Heart left ventricle (tissue), 16 donors: ENCODE measurements at regions not wholly inside any gene's neighbourhood (a gene's known extent, or its start where the extent isn't known, plus 50 kb on each side); places are given as distances from the start of the nearest gene placed in this dataset.

Source experiments
- ATAC-seq, 4 donors: fragments of 200-7000 bp; cut with Tn5 transposase; one replicate each; pipeline ENCODE4 v1.9.1; 2020 to 2022; ENCODE audit warnings: moderate library complexity in 4 of 4, mild to moderate bottlenecking in 3 of 4, moderate number of reproducible peaks in 1 of 4
- DNase-seq, 5 donors: peaks; one replicate each; pipeline ENCODE4 v3.0.0-alpha.2; 2020
- H3K27ac ChIP-seq, 12 donors: fragments of 200-600 bp; sonication (generic) in 4 of 12; one replicate each; pipeline versions ENCODE4 v1.5.0 to v1.8.0; 2016 to 2022; ENCODE audit warnings: mild to moderate bottlenecking in 2 of 12
- H3K27me3 ChIP-seq, 9 donors: fragments of 200-600 bp; sonication (generic) in 2 of 9; one replicate each; pipeline versions ENCODE4 v1.5.1 to v1.8.0; 2016 to 2022; ENCODE audit warnings: mild to moderate bottlenecking in 3 of 9
- H3K36me3 ChIP-seq, 9 donors: fragments of 200-600 bp; sonication (generic) in 2 of 9; one replicate each; pipeline versions ENCODE4 v1.5.0 to v1.8.0; 2018 to 2022; ENCODE audit warnings: mild to moderate bottlenecking in 2 of 9
- H3K4me1 ChIP-seq, 12 donors: fragments of 200-600 bp; sonication (generic) in 4 of 12; one replicate each; pipeline versions ENCODE4 v1.5.0 to v1.8.0; 2016 to 2022; ENCODE audit warnings: mild to moderate bottlenecking in 3 of 12
- H3K4me3 ChIP-seq, 12 donors: fragments of 200-600 bp; sonication (generic) in 4 of 12; one replicate each; pipeline versions ENCODE4 v1.5.0 to v1.8.0; 2017 to 2022; ENCODE audit warnings: mild to moderate bottlenecking in 9 of 12, moderate library complexity in 4 of 12
- H3K9me3 ChIP-seq, 12 donors: fragments of 200-600 bp; sonication (generic) in 4 of 12; one replicate each; pipeline versions ENCODE4 v1.5.0 to v1.8.0; 2016 to 2022; ENCODE audit warnings: mild to moderate bottlenecking in 1 of 12
- CTCF ChIP-seq, 12 donors: fragments of 200-600 bp; sonication (generic) in 4 of 12; IDR thresholded peaks; one replicate each; pipeline versions ENCODE4 v1.5.0 to v1.8.0; 2018 to 2022; ENCODE audit warnings: antibody characterized with exemption in 12 of 12, mild to moderate bottlenecking in 5 of 12
- POLR2A ChIP-seq, 2 donors: fragments of 450-650 bp; IDR thresholded peaks; one replicate each; pipeline ENCODE4 v1.6.1; 2017; ENCODE audit warnings: antibody characterized with exemption in 2 of 2, mild to moderate bottlenecking in 2 of 2, moderate library complexity in 2 of 2
- WGBS, 4 donors: extraction: QIAGEN DNeasy Blood & Tissue Kit in 2 of 4; methylation state at CpG; one replicate each; pipeline versions ENCODE4 v1.1.5 to v1.1.7; 2013 to 2018; 5-methylcytosine and 5-hydroxymethylcytosine counted together
- intact Hi-C, 10 donors: fragments of 100-400 bp; cut with DNase I; formaldehyde crosslinking; loops; one replicate each; pipeline versions ENCODE4 v1.11.1 to v1.14.2; 2022
- donor health status: ischemic (EF 13 %, LVEDD 7.1; RV severe dilation, severe dysfunction).
- donor health status: healthy with polysubstance abuse.
- donor health status: DM: no; HTN: yes; CAD: no.
- donor health status: DM: no; HTN: no; CAD: no.
- donor health status: ischemic (EF 25% LVEDD 6.9; RV normal size, moderate dysfunction).
- donor health status: ischemic (EF 25% LVEDD 5.7; RV mildly dilated, moderate dysfunction).
- donor health status: healthy.
- donor health status: DM: yes; HTN: yes; CAD: no.
- donor health status: ischemic (EF 35%, LVEDD 5.7; RV mildly dilated, moderate dysfunction).
- donor health status: nonischemic (EF 11% LVEDD 7.7; RV severe dilation, severe dysfunction).
- donor health status: DM: yes; HTN: yes; CAD: no.
- donor health status: PGD.
- donor health status: ischemic (EF 29% LVEDD 5.4; RV normal size, mild dysfunction).
- donor health status: nonischemic (EF 23%, LVEDD 6.1; RV moderate dilation, normal function).

- Histone ChIP-seq H3K27ac (no peak overlapping the region), H3K9me3 (no peaks in the 10 kb centered on the region), H3K36me3 (no peaks in the 10 kb centered on the region), H3K4me1 (peaks cover 0 to 6% (median 0%) of the 10 kb centered on the region in 12 donors), H3K27me3 (no peaks in the 10 kb centered on the region), H3K4me3 (no peak overlapping the region)
- no peak for DNase-seq
- peak in 1 of 4 donors; percentile 42 for ATAC-seq
- intact Hi-C loops, result loop anchor here in 1 of 10 donors (10.0 kb wide), 1 partner anchor 56 kb away; no protein-coding TSS in a partner anchor
- 69 to 75% (median 73%) methylated on average over 6 of the region's 6 CpGs for WGBS, 4 donors
- TF ChIP-seq POLR2A (IDR thresholded peaks at IDR 0.05) (no peak), CTCF (IDR thresholded peaks at IDR 0.05) (no peak)
These were observed 105.1 kb upstream of the SCOC start for GRCh38 chr4:140268186-140268841.

GRCh38 chr4:140267576-140267975 is 105.9 kb upstream of the SCOC start:
- WGBS, 4 donors, result 49 to 63% (median 62%) methylated on average over 14 of the region's 14 CpGs
- ATAC-seq (peak in 3 of 4 donors; percentile 28 to 72 (median 42)), DNase-seq (peak in 1 of 5 donors; percentile 35)
- Histone ChIP-seq H3K4me1 (peaks cover 0 to 6% (median 0%) of the 10 kb centered on the region in 12 donors), H3K9me3 (no peaks in the 10 kb centered on the region), H3K36me3 (no peaks in the 10 kb centered on the region), H3K27me3 (no peaks in the 10 kb centered on the region), H3K4me3 (peak overlapping the region in 2 of 12 donors; percentile 4 to 5), H3K27ac (no peak overlapping the region)
- TF ChIP-seq POLR2A (IDR thresholded peaks at IDR 0.05), result no peak
- no peak for TF ChIP-seq CTCF (IDR thresholded peaks at IDR 0.05)
- intact Hi-C loops, result loop anchor here in 1 of 10 donors (10.0 kb wide), 1 partner anchor 57 kb away; no protein-coding TSS in a partner anchor

GRCh38 chr4:140266958-140267568 is 106.4 kb upstream of the SCOC start:
- Histone ChIP-seq H3K4me3 (no peak overlapping the region), H3K9me3 (no peaks in the 10 kb centered on the region), H3K36me3 (no peaks in the 10 kb centered on the region), H3K27ac (no peak overlapping the region), H3K27me3 (no peaks in the 10 kb centered on the region), H3K4me1 (peaks cover 0 to 6% (median 0%) of the 10 kb centered on the region in 12 donors)
- no peak for TF ChIP-seq POLR2A (IDR thresholded peaks at IDR 0.05)
- TF ChIP-seq CTCF (IDR thresholded peaks at IDR 0.05), result no peak
- ATAC-seq, result no peak
- no peak for DNase-seq
- intact Hi-C loops, result loop anchor here in 1 of 10 donors (10.0 kb wide), 1 partner anchor 58 kb away; no protein-coding TSS in a partner anchor
- 88 to 96% (median 93%) methylated on average over 10 of the region's 10 CpGs for WGBS, 4 donors

GRCh38 chr4:140260227-140260626 is 106.2 kb upstream of the MAML3 start:
- 58 to 72% (median 62%) methylated on average over 5 of the region's 5 CpGs for WGBS, 4 donors
- Histone ChIP-seq H3K27ac (no peak overlapping the region), H3K27me3 (no peaks in the 10 kb centered on the region), H3K9me3 (no peaks in the 10 kb centered on the region), H3K4me3 (no peak overlapping the region), H3K36me3 (no peaks in the 10 kb centered on the region), H3K4me1 (peaks cover 0 to 5% (median 0%) of the 10 kb centered on the region in 12 donors)
- intact Hi-C loops, result loop anchor here in 2 of 10 donors (5.0 to 10.0 kb wide), 2 partner anchors 62 to 65 kb away; no protein-coding TSS in a partner anchor
- ATAC-seq (no peak), DNase-seq (no peak)
- TF ChIP-seq POLR2A (IDR thresholded peaks at IDR 0.05) (no peak), CTCF (IDR thresholded peaks at IDR 0.05) (no peak)
